ENCODE measurements at regions not wholly inside any gene's neighbourhood (a gene's known extent, or its start where the extent isn't known, plus 50 kb on each side); places are given as distances from the start of the nearest gene placed in this dataset.

- TF ChIP-seq CTCF (conservative IDR thresholded peaks at IDR 0.05; ENCODE audit: low read length) = no peak
- TF ChIP-seq EZH2phosphoT487 (IDR thresholded peaks at IDR 0.05; ENCODE audit: borderline replicate concordance, low read depth, low read length) = no peak
These were observed 305.9 kb upstream of the CAMK1G start for GRCh38 chr1:209277662-209278061.
